ENCODE measurements at regions not wholly inside any gene's neighbourhood (a gene's known extent, or its start where the extent isn't known, plus 50 kb on each side); places are given as distances from the start of the nearest gene placed in this dataset.

DNA sequence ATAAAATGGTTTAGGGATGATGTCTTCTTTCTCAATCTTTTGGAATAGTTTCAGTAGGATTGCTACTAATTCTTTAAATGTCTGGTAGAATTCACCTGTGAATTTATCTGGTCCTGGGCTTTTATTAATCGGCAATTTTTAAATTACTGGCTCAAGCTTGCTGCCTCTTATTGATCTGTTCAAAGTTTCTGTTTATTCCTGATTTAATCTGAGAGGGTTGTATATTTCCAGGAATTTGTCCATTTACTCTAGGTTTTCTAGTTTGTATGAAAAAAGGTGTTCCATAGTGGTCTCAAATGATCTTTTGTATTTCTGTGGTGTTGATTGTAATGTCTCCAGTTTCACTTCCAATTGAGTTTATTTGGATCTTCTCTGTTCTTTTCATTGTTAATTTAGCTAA is 617.8 kb downstream of the LTN1 start:
- TF ChIP-seq, protein P1, sequence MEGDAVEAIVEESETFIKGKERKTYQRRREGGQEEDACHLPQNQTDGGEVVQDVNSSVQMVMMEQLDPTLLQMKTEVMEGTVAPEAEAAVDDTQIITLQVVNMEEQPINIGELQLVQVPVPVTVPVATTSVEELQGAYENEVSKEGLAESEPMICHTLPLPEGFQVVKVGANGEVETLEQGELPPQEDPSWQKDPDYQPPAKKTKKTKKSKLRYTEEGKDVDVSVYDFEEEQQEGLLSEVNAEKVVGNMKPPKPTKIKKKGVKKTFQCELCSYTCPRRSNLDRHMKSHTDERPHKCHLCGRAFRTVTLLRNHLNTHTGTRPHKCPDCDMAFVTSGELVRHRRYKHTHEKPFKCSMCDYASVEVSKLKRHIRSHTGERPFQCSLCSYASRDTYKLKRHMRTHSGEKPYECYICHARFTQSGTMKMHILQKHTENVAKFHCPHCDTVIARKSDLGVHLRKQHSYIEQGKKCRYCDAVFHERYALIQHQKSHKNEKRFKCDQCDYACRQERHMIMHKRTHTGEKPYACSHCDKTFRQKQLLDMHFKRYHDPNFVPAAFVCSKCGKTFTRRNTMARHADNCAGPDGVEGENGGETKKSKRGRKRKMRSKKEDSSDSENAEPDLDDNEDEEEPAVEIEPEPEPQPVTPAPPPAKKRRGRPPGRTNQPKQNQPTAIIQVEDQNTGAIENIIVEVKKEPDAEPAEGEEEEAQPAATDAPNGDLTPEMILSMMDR (conservative IDR thresholded peaks at IDR 0.05): no peak
- no peak for TF ChIP-seq ZFX (IDR thresholded peaks at IDR 0.05)
